Skeletal muscle satellite cell (primary cell): ENCODE measurements at regions not wholly inside any gene's neighbourhood (a gene's known extent, or its start where the extent isn't known, plus 50 kb on each side); places are given as distances from the start of the nearest gene placed in this dataset.

Experiments used
- H3K27me3 ChIP-seq: 2 replicates; pipeline ENCODE4 v1.7.0; 2013; ENCODE audit warnings: low read length; ENCODE audit not compliant: control insufficient read depth, insufficient read depth
- H3K36me3 ChIP-seq: 2 replicates; pipeline ENCODE4 v1.7.0; 2013; ENCODE audit warnings: mild to moderate bottlenecking, control low read depth, low read length; ENCODE audit not compliant: insufficient read depth
- H3K4me1 ChIP-seq: 2 replicates; pipeline ENCODE4 v1.7.0; 2013; ENCODE audit warnings: low read length; ENCODE audit not compliant: control insufficient read depth, insufficient read depth
- H3K4me2 ChIP-seq: 2 replicates; pipeline ENCODE4 v1.7.0; 2013; ENCODE audit warnings: mild to moderate bottlenecking, low read length
- H3K4me3 ChIP-seq: 2 replicates; pipeline ENCODE4 v1.7.0; 2013; ENCODE audit warnings: low read length
- H3K9ac ChIP-seq: 2 replicates; pipeline ENCODE4 v1.7.0; 2013; ENCODE audit warnings: mild to moderate bottlenecking, low read depth, low read length, moderate library complexity
- H3K9me3 ChIP-seq: replicated peaks from 2 replicates; pipeline ENCODE4 v1.7.0; 2013; ENCODE audit warnings: mild to moderate bottlenecking, control low read depth, low read length

DNA sequence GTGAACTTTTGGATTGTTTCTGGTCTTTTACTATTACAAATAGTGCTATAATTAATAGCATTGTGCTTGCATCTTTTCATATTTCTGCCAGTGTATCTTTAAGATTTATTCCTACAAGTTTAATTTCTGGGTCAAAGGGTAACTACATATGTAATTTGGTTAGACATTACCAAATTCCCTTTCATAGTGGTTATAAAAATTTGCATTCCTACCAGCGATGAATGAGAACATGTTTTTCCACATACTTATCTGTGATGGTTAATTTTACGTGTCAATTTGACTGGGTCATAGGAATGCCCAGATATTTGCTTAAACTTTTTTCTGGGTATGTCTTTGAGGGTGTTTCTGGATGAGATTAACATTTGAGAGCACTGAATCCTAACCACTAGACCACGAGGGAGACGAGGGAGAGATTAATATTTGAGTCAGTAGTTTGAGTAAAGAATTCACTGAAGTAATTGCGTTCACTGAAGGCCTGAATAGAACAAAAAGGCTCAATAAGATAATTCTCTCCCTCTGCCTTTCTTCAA, 132.3 kb upstream of the NEO1 start:
- no peaks in the 10 kb centered on the region for H3K9me3 ChIP-seq
- H3K4me3 ChIP-seq, result no peak overlapping the region
- H3K36me3 ChIP-seq, result no peaks in the 10 kb centered on the region
- H3K4me1 ChIP-seq, result no peaks in the 10 kb centered on the region
- H3K27me3 ChIP-seq, result peaks cover 7% of the 10 kb centered on the region
- H3K9ac ChIP-seq, result no peak overlapping the region
- H3K4me2 ChIP-seq, result no peak overlapping the region

DNA sequence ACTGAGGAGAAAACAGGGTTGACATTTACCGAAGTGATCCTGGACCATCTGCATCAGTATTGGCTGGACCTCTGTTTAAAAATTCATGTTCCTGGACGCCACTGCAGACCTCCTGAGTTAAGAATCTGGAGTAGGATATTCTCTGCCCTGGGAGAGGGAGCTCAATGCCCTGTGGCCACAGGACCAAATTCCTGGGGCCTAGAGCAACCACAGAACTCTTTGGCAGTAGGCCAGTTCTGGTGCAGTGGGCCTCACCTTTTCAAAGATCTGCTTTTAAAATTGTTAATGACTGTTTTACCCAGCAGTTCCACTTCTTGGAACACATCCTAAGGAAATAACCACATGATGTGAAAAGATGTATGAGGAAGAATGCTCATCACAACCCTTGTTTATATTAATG, 133.3 kb upstream of the ADPGK start:
- Histone ChIP-seq H3K4me2 (no peak overlapping the region), H3K36me3 (no peaks in the 10 kb centered on the region), H3K4me1 (no peaks in the 10 kb centered on the region), H3K9ac (no peak overlapping the region), H3K27me3 (peaks cover 10% of the 10 kb centered on the region), H3K4me3 (no peak overlapping the region), H3K9me3 (no peaks in the 10 kb centered on the region)

GRCh38 chr15:72916378-72916777, 132.8 kb upstream of the ADPGK start:
- Histone ChIP-seq H3K9ac (no peak overlapping the region), H3K4me2 (no peak overlapping the region), H3K9me3 (no peaks in the 10 kb centered on the region), H3K4me1 (no peaks in the 10 kb centered on the region), H3K4me3 (no peak overlapping the region), H3K36me3 (no peaks in the 10 kb centered on the region), H3K27me3 (peaks cover 9% of the 10 kb centered on the region)

DNA sequence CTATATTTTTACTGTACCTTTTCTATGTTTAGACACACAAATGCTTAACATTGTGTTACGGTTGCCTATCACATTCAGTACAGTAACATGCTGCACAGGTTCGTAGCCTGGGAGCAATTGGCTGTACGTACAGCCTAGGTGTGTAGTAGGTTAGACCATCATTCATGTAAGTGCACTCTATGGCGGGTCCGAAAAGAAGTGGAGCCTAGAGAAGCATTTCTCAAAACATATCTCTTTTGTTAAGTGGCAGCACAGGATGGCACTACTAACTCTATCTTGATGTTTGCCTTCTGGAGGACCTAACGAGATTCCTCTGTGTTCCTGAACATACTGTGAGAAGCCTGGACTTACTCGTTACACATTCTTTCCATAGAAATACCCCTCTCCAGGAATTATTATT, 132.3 kb upstream of the ADPGK start:
- Histone ChIP-seq H3K4me2 (no peak overlapping the region), H3K4me3 (no peak overlapping the region), H3K36me3 (no peaks in the 10 kb centered on the region), H3K27me3 (peaks cover 6% of the 10 kb centered on the region), H3K9ac (no peak overlapping the region), H3K9me3 (no peaks in the 10 kb centered on the region), H3K4me1 (no peaks in the 10 kb centered on the region)

DNA sequence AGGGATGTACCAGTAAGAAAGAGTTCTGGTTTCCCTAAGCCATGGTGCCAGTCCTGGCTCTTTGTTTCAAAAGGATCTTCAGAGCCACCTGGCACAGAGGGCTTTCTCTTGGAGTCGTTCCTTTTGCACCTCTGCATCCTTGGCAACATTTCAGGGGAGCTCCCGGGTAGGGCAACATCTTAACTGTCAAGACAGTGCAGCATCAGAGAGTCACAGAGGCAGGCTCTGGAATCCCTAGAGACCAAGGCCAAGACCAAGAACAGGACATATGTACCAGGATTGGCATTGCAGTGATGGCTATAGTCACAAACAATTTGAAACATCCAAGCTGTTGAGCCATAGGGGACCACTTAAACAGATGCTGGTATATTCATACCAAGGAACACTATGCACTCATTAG, 129.4 kb upstream of the ADPGK start:
- H3K4me2 ChIP-seq, result no peak overlapping the region
- H3K27me3 ChIP-seq, result peaks cover 6% of the 10 kb centered on the region
- no peaks in the 10 kb centered on the region for H3K4me1 ChIP-seq
- no peak overlapping the region for H3K9ac ChIP-seq
- no peaks in the 10 kb centered on the region for H3K36me3 ChIP-seq
- no peak overlapping the region for H3K4me3 ChIP-seq
- no peaks in the 10 kb centered on the region for H3K9me3 ChIP-seq

DNA sequence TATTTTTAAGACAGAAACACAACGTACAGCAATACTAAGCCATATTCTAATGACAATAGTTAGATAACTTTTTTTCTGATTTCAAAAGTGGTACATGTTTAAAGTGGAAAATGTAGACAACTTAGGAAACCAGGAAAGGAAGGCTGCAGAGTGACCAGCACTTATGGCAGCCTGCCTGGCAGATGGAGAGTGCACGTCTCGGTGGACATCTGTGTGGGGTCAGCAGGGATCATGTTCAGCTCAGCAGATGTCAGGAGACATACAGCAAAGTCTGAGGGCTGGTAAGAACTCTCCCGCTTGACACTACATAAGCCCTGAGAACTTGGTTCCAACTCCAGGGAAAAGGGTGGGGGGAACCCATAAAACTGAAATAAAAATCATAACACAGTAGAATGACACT, 128.6 kb upstream of the ADPGK start:
- Histone ChIP-seq H3K4me1 (no peaks in the 10 kb centered on the region), H3K36me3 (no peaks in the 10 kb centered on the region), H3K9me3 (no peaks in the 10 kb centered on the region), H3K27me3 (peaks cover 6% of the 10 kb centered on the region), H3K9ac (no peak overlapping the region), H3K4me3 (no peak overlapping the region), H3K4me2 (no peak overlapping the region)

DNA sequence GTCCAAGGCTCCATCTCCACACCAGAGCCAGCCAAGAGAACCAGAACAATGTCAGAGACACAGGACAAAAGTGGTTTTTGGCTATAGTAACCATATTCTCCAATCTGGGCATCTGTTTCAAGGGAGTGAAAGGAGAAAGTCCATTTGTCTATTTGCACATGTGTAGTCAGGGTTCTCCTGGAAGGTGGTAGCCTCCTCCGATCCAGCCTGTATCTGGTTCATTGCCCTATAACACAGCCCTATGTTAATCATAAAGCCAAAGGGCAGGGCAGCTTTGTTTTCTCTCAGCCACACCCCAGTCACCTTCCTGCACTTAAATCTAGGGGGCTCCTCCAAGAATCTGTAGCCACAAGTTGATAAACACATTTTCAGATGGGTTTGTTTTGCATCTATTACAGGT, 128.1 kb upstream of the ADPGK start:
- H3K9me3 ChIP-seq, result no peaks in the 10 kb centered on the region
- no peak overlapping the region for H3K4me3 ChIP-seq
- peaks cover 6% of the 10 kb centered on the region for H3K27me3 ChIP-seq
- no peak overlapping the region for H3K4me2 ChIP-seq
- no peaks in the 10 kb centered on the region for H3K4me1 ChIP-seq
- H3K9ac ChIP-seq, result no peak overlapping the region
- H3K36me3 ChIP-seq, result no peaks in the 10 kb centered on the region

DNA sequence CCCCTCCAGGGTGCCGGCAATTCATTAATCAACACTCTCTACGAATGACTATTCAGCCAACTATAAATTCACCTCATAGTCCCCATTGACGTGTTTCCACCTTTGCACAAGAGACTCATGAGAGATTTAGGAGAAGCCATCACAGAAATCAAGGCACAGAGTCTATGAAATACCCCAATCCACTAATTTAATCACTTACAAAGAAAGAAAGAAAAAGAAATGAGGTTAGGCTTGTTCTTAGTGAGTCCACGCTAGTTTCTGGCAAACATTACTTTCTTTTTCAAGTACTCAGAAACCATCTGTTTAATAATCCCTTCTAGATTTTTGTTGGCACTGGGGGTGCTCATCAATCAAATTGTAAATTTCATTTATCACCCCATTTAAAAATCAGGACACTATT, 125.2 kb upstream of the ADPGK start:
- no peaks in the 10 kb centered on the region for H3K9me3 ChIP-seq

GRCh38 chr15:72907733-72908132, 124.2 kb upstream of the ADPGK start:
- Histone ChIP-seq H3K9ac (no peak overlapping the region), H3K9me3 (no peaks in the 10 kb centered on the region), H3K4me3 (no peak overlapping the region), H3K4me2 (no peak overlapping the region), H3K27me3 (peaks cover 4% of the 10 kb centered on the region), H3K4me1 (peaks cover 3% of the 10 kb centered on the region), H3K36me3 (no peaks in the 10 kb centered on the region)

More for the DNA sequence above, 125.2 kb upstream of the ADPGK start:
- H3K4me3 ChIP-seq, result no peak overlapping the region
- no peaks in the 10 kb centered on the region for H3K36me3 ChIP-seq
- H3K4me2 ChIP-seq, result no peak overlapping the region
- no peaks in the 10 kb centered on the region for H3K4me1 ChIP-seq
- no peak overlapping the region for H3K9ac ChIP-seq
- peaks cover 6% of the 10 kb centered on the region for H3K27me3 ChIP-seq

DNA sequence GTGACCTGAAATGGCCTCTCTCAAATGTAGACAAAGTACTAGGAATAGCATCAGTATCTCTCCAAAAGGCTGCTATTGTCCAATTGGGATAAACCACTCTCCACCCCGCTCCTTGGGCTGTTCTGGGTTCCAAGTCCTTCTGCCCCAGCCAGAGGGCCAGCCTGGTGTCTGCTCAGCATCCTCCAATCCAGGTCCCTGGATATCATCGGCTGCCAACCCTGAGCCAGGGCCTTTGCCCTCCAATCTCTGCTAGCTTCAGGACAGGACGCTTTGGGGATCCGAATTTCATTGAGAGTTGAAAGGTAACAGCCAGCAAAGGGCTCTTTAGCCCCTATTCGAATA, 119.3 kb upstream of the ADPGK start:
- Histone ChIP-seq H3K9me3 (no peaks in the 10 kb centered on the region), H3K27me3 (peaks cover 13% of the 10 kb centered on the region), H3K4me3 (no peak overlapping the region), H3K4me2 (no peak overlapping the region), H3K4me1 (peaks cover 15% of the 10 kb centered on the region), H3K9ac (no peak overlapping the region), H3K36me3 (no peaks in the 10 kb centered on the region)

DNA sequence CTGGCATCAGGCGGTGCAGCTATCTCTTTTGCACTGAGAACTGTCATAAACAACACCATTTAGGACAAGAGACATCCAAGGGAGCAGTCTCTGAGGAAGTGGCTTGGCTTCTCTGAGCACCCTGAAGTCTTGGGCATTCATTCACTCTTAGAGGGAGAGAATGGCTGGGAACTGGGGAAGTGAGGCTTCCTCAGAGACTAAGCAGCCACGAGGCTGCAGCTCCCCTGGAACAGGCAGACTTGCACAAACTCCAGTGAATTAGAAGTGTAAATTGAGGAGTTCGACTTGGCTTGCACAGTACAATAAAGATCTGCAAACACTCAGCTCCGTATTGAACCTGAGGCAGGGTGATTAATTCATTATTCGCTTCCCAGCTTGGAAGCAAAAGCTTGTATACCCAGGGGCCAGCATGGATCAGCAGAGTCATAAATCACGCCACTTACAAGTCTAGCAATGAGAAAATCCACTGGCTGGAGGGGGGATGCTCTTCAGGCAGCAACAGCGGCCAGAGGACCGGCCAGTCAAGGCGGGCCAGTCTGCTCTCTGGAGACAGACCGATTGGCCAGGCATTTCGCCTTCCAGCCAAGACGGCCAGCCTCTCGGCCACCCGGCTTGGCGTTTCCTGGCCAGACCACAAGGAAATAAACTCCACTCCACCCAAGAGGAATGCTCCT, 118.8 kb upstream of the ADPGK start:
- Histone ChIP-seq H3K4me3 (no peak overlapping the region), H3K36me3 (no peaks in the 10 kb centered on the region), H3K9ac (no peak overlapping the region), H3K4me1 (peaks cover 15% of the 10 kb centered on the region), H3K27me3 (peaks cover 13% of the 10 kb centered on the region), H3K4me2 (peak overlapping the region; percentile 28), H3K9me3 (no peaks in the 10 kb centered on the region)

DNA sequence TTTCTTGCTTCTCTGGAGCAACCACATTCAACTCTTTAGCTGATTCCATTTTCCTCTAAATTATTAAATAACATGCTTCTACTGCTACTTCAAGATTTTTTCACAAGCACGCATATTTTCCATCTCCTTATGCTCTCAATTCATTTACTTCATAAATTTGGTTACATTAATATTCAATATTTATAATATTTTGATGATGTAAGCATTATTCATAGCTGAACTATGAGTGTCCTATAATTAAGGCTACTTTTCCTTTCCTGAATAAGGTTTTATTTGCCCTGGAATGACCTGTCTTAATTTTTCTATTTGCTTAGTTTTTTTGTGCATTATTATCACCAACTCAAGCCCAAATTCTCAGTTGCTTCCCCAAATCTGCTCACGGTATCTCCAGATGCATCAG, 109.4 kb upstream of the ADPGK start:
- H3K4me2 ChIP-seq, result no peak overlapping the region
- H3K9me3 ChIP-seq, result no peaks in the 10 kb centered on the region

More for the DNA sequence above, 109.4 kb upstream of the ADPGK start:
- Histone ChIP-seq H3K4me1 (no peaks in the 10 kb centered on the region), H3K36me3 (no peaks in the 10 kb centered on the region), H3K9ac (no peak overlapping the region), H3K4me3 (no peak overlapping the region), H3K27me3 (peaks cover 18% of the 10 kb centered on the region)
